GM12892 (cell line): ENCODE measurements at regions not wholly inside any gene's neighbourhood (a gene's known extent, or its start where the extent isn't known, plus 50 kb on each side); places are given as distances from the start of the nearest gene placed in this dataset.

Experiments used
- POLR2A ChIP-seq: IDR thresholded peaks from 2 replicates; pipeline ENCODE4 v1.6.1; 2011; ENCODE audit warnings: low read depth, low read length, control low read depth
- POLR2AphosphoS5 ChIP-seq: IDR thresholded peaks from 2 replicates; pipeline ENCODE4 v1.6.1; 2011; ENCODE audit warnings: low read depth, low read length, control low read depth
- TAF1 ChIP-seq: IDR thresholded peaks from 2 replicates; pipeline ENCODE4 v1.6.1; 2011; ENCODE audit warnings: low read depth, mild to moderate bottlenecking, control low read depth, low read length, borderline replicate concordance

DNA sequence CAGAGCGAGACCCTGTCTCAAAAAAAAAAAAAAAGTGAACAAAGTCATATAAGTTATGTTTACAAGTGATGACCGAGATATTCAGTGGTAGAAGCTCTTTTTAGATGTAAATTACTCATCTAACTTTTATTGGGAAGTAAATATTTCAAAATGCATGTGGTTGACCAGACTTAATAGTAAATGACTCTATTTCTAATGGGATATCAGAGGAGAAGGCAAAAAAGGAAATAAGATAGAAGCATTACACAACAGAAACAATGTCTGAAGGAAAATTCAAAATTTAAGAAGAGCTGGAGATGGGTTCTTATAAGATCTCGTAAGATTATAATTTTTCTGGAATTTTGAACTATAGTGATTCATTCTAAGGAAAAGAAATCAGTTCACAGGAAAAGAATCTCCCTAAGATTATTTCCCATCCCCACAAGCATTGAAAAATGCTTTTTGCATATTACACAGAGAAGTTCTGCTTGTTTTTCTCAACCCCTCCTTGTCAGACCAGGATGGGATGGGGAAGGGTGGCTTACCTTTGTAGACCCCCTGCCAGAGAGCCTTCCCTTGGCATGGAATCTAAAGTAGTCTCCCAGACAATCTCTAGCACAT is 63.1 kb upstream of the STK38L start:
- TF ChIP-seq POLR2A = no peak
- TF ChIP-seq TAF1 = no peak
- TF ChIP-seq POLR2AphosphoS5 = no peak
